NCI-H524 treated with DMSO at 0.1 percent for 48 hours (cell line): ENCODE measurements at regions not wholly inside any gene's neighbourhood (a gene's known extent, or its start where the extent isn't known, plus 50 kb on each side); places are given as distances from the start of the nearest gene placed in this dataset.

Experiments
- DNase-seq: peaks from one replicate; lab custom pipeline; 2025; lab: John Stamatoyannopoulos, UW

GRCh38 chr5:52674815-52675545 is 112.7 kb upstream of the ITGA1 start:
- no peak for DNase-seq

DNA sequence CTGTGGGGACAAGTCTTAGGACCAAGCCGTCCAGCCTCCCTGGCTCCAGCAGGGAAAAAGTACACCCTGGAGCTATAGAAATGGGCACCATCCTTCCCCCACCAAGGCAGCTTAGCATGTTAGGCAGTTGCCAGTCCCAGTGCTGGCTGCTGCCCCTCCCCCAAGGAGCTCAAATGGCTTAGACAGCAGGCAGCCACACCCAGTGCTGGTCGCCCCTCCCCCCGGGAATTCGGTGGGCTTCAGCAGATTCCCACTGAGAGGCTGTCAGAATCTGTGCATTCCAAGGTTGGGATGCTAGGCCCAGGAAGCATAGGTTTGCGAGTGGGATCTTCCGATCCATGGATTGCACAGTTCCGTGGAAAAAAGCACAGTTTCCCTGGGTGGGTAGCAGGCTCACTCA is 105.2 kb upstream of the ITGA1 start:
- DNase-seq, result no peak

GRCh38 chr5:52684051-52684450 is 103.7 kb upstream of the ITGA1 start:
- no peak for DNase-seq

DNA sequence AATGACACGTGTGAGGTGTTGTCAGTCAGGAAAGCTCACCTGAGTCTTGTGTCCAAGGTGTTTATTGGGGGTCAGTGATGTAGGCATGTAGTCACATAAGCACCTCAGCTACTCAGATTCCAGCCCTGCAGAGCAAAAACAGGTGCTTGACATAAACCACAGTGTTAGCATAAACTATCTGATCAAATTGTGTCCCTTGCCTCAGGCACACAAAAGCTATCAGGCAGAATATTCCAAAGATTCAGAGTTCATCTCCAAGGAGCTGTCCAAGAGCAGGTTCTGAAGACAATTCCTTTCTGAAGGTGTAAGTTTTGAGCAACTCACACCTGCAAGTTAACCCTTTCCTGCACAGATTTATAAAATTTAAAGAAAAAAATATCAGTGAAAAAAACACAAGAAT is 102.2 kb upstream of the ITGA1 start:
- no peak for DNase-seq

DNA sequence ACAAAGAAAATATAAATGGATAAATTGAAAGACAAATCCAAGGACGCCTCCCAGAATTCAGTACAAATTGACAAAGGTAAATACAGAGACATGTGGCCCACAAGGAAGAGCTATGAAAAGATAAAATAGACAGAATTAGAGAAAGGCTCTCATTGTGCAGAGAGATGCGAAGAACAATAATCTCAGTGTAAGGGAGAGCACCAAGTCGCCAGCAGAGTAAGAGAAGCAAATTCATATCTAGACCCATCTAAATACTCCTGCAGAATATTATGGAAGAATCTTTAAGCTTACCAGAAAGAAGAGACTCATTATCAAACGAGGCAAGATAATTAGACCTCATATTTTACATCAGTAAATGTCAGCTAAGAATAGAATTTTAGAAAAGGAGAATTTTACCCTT is 101.7 kb upstream of the ITGA1 start:
- DNase-seq, result no peak

GRCh38 chr5:52690236-52690768 is 97.4 kb upstream of the ITGA1 start:
- no peak for DNase-seq

DNA sequence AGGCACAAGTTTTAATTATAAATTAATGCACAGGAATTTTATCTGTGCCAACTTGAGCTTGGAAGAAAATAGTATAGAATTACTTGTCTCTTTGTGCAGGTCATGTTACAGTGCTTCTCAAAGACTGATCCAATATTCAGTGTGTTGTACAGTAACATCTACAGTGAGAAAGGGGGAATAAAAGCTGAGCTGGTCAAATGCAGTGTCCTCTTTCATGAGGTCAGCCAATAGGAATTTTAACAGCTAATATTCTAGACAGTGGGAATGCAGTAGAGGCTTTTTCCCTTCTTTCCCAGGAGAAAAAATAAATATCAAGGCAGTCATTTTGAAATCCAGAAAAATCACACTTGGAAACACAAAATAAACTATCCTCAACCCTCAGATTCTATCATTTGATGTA is 95.7 kb upstream of the ITGA1 start:
- DNase-seq, result no peak

DNA sequence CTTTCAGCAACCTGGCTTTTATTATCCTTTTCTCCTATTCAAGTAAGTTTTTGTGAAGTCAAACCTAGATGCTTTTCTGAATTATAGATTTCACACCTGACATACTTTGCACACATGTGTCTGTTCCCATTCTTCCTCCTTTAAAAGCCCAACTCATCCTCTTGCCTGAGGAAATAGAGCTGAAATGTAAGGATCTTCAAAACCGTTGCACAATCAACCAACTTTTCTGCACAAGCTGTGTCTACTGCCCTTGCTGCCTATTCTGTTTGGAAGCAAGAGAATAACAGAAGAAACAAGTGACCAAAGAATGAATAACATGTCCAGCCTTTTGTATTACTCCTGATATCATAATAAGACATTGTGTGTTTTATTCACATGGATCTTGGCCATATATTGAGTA is 95.1 kb upstream of the ITGA1 start:
- no peak for DNase-seq

GRCh38 chr5:52693280-52693679 is 94.4 kb upstream of the ITGA1 start:
- no peak for DNase-seq

- no peak for DNase-seq
Measured at GRCh38 chr5:52693836-52694235, 93.9 kb upstream of the ITGA1 start.

- DNase-seq, result no peak
Measured at GRCh38 chr5:52694648-52695047, 93.1 kb upstream of the ITGA1 start.

DNA sequence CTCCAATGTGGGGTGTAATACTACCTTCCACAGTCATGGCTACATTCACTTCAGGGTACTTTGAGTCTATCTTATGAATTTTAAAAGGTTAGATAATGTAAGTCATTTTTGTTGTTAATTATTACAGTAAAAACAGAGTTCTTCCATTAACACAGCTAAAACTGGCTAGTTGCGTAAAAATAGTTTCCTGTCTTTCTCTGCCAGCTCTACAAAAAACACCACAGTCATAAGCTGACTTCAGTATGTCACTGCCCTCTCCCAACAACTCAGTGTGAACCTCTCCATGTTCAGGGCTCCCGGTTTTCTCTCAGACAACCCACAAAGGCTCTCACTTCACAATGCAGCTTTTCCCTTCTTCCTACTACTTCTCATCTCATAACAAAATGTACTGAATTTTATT is 84.8 kb upstream of the ITGA1 start:
- no peak for DNase-seq

DNA sequence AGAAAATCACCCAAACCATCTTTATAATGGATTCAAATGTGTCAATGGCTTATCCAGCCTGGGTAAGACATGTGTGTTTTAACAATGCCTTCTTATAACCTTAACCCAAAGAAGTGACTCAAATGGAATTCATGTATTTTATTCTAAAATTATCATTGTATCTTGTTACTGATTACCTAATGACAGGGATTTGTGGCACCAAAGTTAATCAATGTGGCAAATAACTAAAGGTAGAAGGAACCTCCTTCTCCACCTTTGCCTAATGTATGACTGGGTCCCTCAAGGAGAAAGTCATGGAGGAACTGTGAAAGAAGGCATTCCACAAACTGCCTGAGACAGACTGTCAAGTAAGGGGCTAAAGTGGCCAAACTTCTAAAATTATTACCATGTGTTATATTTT is 84.4 kb upstream of the ITGA1 start:
- no peak for DNase-seq

DNA sequence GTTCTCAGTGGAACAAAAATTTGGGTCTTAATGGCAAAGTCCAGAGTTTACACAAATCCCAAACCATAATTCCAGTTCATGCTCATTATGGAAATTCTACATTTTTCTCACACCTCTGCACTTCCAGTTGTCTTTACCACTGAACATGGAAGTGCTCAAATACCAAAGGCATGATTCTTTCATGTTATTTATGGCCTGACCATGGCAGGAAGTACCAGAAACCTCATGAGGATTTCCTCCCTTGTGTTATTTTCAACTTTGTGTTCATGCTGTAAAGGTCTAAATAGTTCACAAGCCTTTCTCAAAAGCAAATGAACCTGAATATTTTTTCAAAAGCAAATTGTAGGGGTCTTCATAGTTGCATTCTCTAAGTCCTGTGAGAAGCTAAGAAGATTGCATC is 82.0 kb upstream of the ITGA1 start:
- no peak for DNase-seq

GRCh38 chr5:52706775-52707174 is 80.9 kb upstream of the ITGA1 start:
- no peak for DNase-seq

DNA sequence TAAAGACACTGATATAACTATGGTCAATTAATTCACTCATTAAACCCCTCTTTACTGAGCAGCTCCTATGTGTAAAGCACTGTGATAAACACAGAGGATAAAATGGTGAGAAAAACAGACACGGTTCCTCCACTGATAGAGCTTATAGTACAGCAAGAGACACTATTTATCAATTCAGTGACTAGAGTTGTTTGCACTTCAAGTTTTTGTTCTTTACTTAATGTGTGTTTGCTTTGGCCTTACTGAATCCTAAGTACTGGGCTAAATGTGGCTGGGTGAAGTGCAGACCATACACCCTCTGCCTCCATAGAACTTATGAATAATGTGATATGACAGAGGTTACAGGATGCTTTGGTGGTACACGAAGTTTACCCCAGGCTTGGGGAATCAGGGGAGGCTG is 80.1 kb upstream of the ITGA1 start:
- no peak for DNase-seq

- no peak for DNase-seq
Measured at GRCh38 chr5:52708463-52708862, 79.3 kb upstream of the ITGA1 start.

GRCh38 chr5:52709167-52709925 is 78.4 kb upstream of the ITGA1 start:
- no peak for DNase-seq

GRCh38 chr5:52710310-52710971 is 77.3 kb upstream of the ITGA1 start:
- DNase-seq, result no peak

GRCh38 chr5:52710972-52711596 is 76.6 kb upstream of the ITGA1 start:
- no peak for DNase-seq

- DNase-seq, result no peak
Measured at GRCh38 chr5:52712354-52712753, 75.4 kb upstream of the ITGA1 start.

- DNase-seq, result no peak
Measured at GRCh38 chr5:52725065-52725746, 62.5 kb upstream of the ITGA1 start.
